NOMO-1 treated with dmso at 0.1 percent for 144 hours (cell line): ENCODE measurements at regions not wholly inside any gene's neighbourhood (a gene's known extent, or its start where the extent isn't known, plus 50 kb on each side); places are given as distances from the start of the nearest gene placed in this dataset.
"Not testable (repeated sequence)": the region's sequence is repeated elsewhere in the genome, so short reads cannot be mapped to it uniquely, and the experiment has no call there.

Experiments
- DNase-seq: peaks from one replicate; lab custom pipeline; 2025; ENCODE audit not compliant: unreplicated experiment; lab: John Stamatoyannopoulos, UW

DNA sequence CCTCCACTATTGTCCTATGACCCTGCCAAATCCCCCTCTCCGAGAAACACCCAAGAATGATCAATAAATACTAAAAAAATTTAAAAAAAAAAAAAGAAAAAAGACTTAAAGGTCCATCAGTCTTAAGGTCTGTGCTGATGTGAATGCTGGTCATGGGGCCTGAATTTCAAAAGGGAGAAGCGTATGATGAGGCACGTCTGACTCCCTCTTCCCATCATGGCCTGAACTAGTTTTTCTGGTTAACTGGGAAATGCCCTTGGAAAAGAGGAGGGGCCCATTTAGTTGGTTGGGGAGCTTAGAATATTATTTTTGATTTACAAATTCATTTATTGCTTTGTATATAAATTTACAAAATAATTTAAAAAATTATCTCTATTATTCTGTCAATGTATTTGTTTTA lies 291.0 kb upstream of the CDH19 start:
- DNase-seq: no peak

DNA sequence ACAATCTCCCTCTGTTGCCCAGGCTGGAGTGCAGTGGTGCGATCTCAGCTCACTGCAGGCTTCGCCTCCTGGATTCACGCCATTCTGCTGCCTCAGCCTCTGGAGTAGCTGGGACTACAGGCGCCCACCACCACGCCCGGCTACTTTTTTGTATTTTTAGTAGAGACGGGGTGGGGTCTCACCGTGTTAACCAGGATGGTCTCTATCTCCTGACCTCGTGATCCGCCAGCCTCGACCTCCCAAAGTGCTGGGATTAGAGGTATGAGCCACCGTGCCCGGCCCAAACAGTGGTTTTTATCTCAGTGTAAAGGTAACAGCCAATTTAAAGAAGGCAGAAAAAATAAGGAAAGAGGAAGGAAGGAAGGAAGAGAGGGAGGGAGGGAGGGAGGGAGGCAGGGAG lies 288.5 kb upstream of the CDH19 start:
- DNase-seq: not testable (repeated sequence)

DNA sequence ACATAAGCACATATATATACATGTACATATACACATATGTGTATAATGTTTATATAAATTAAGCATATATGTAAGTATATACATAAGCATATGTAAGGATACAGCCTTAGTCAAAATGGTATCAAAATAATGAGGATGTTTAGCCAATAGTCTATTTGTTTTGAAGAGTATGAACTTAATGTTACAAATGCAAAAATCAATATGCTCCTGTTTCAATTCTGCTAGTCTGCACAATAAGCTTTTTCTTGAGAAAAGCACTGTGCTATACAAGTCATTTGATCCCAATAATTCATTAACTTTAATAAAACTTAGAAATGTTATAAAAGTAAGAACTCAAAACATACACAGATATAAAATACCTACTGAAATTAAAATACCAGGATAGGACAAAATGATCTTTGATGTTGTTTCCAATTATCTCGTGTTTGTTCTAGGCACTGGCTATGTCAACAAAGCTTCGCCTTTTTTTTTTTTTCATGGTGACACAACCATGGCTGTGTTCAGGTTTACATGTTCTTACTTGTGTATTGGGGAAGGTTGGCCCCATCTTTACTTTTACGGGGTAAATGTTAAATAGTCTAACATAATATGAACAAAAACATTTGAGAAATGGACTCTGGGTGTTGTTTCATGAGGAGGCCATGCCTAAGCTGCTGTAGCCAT lies 271.1 kb upstream of the CDH19 start:
- DNase-seq: no peak

DNA sequence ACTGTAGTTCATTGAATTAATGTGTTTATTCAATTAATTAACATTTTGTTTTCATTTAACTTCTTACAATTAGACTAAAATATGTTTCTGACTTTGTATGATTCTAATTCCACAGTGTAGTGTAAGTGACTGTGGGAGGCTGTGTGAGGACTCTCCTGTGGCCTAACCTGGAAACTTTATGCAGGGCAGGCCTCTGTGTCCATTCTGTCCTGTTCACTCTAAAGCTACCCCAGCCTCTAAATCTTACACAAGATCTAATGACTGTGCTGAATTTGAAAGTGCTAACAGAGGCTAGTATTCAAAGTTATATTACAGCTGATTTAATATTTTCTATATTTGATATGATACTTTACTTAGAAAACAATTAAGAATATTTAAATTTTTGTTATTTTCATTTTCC lies 270.5 kb upstream of the CDH19 start:
- DNase-seq: no peak

DNA sequence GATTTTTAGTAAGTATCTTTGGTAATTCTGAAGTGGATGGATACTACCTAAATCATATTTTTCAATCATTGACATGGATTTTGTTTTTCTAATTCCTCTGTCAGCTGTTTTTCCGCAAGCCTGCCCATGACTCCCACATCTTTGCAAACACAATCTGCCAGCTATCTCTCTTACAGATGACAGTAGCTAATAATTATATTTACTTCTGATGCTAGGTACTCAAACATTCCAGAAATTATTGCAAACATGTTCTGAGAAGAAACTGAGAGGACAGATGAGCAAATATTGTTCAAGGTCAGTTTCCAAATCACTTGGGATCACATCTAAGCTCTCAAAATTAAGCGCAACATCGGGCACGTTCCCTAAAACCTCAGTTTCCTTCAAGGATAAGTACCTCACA lies 270.0 kb upstream of the CDH19 start:
- no peak for DNase-seq

DNA sequence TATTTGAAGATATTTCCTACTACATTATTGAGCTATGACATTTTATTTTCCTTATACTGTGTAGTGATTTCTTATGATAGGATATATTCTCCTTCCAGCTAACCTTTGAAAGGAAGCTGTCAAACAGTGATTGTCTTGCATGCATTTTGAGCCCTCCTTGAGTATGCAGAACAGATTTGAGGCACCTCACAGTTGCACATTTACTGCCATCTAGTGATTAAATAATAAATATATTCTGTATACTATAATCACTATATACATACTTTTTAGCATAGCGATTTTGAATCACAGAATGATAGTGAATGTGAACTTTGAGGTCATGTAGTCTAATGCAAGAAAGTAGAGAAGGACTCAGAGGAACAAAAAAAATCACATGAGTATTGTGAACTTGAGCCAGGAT lies 268.4 kb upstream of the CDH19 start:
- no peak for DNase-seq

DNA sequence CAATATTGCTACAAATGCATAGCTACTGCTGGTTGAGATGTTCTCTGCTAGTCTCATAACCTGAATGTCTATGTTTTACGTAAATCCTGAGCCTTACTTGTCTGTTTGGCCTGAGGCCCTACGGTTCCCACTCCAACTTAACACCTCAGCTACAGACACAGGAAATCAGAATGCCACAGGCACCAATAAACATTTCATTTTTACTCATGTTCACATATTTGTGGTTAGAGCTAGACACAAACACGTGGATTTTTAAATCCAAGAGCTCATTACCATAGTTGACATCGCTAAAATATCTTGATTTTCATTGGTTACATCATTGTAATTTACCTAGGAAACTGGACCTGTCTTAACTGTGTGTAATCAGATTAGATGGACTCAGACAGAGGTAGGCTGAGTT lies 263.8 kb upstream of the CDH19 start:
- no peak for DNase-seq

DNA sequence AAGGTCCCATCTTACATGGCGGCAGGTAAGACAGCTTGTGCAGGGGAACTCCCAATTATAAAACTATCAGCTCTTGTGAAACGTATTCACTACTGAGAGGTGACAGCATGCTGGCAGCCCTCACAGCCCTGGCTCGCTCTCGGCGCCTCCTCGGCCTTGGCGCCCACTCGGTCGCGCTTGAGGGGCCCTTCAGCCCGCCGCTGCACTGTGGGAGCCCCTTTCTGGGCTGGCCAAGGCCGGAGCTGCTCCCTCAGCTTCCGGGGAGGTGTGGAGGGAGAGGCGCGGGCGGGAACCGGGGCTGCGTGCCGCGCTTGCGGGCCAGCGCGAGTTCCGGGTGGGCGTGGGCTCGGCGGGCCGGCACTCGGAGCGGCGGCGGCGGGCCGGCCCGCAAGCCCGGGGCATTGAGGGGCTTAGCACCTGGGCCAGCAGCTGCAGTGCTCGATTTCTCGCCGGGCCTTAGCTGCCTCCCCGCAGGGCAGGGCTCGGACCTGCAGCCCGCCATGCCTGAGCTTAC lies 262.6 kb upstream of the CDH19 start:
- not testable (repeated sequence) for DNase-seq

DNA sequence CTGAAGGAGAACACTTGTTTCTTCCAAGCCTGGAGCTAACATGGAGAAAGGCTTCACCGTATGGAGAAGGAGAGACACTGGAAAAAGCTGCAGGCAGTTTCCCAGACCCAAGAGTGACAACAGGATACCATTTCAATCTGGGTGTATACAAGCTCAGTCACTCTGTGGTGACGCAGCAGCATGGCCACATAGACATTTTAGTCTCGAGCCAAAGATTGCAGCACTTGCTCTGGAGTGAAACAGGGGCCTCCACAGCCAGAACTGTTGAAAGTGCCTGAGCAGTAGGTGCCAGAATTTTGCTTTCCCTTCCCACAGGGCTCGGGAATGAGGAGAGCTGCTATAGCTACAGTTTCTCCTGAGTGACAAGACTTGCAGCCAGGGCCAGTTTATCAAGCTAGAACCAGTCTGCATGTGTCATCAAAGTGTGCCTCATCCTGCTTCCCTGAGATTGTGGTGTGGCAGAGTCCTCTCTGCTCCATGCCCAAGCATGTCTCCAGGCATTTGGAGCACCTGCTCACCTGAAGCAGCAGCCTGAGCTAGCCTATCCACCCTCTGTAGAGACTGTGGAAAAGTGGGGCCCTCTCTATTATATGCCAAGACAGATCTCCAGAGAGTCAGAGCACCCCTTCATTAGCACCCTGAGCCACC lies 234.6 kb upstream of the CDH19 start:
- no peak for DNase-seq

DNA sequence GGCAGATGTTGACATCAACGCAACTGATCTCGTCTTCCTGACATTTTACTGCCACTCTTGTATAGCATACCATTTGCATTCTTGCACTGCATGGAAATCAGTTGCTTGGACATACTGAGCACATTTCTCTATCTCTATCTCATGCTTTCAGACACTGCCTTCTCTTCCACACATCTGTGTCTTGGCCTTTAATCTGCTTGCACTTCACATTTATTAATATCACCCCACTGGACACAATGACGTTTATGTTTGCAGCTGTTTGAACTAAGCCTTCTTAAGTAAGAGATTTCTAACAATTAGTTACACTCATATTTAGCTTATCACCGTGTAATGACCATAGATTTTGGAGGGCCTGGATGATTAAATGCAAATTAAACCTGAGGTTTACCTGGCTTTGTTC lies 229.8 kb upstream of the CDH19 start:
- no peak for DNase-seq

DNA sequence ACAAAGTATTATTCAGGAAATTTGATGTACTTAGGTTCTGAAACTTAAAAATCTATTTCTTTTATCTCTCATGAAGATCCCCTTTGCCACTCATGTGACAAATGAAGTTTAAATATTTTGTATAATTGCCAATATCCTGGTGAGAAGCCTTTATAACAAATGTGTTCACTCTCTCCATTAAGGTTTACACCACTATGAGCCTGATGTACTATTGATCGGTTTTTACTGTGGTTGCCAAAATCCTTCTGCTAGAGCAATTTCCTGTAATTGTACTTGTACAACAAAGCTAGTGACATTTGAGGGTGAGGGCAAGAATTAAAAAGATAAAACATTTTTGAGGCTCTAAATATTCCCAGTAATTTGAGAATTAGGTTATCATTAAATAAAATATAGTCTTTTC lies 222.3 kb upstream of the CDH19 start:
- DNase-seq: no peak

DNA sequence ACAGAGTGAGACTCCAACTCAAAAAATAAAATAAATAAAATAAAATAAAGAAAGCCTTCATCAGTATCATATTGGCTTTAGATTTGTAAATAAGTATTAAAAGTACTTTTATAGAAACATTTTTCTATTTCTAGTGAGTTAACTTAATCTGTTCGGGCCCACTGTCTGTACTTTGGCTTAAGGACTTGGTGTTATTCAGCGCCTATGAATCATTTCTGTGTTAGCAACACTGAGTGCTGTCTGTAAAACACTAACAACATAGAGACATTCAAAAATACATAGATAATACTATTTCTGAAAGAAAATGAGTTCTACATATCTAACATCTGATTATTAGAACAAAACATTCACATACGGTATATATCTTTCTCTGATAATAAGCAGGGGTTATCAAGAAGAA lies 221.5 kb upstream of the CDH19 start:
- no peak for DNase-seq

DNA sequence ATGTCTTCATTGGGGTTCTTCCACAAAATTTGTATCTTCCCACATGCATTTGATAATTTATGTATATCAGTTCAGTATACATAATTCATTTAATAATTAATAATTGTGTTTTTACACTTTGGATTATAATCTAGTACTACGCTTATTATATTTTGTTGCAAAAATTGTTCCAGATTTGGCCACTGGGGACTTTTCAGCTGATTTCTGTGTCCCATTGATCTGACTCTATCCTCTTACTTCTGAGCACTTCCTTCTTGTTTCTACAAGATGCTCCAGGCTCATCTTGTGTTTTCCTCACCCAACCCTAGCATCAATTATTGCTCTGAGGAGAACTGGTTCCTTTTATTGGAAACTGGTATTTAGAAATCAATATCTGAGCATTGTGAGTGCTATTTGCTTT lies 215.3 kb upstream of the CDH19 start:
- no peak for DNase-seq

DNA sequence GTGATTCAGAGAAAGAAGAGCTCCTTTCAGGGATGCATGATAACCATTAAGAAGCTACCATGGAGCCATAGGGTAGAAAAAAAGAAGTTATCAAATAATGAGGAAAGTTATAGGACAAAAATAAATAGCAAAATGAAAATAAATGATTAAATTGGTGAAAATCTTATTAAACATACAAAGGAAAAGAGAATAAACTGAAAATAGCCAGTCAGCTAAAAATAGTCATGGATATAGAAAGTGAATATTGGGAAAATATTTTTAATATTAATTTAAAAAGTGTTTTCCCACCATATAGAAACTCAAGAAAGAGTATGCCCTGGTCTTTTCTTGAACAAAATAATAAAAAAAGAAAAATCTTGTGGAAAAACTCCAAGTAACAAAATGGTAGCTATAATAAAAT lies 209.2 kb upstream of the CDH19 start:
- no peak for DNase-seq

DNA sequence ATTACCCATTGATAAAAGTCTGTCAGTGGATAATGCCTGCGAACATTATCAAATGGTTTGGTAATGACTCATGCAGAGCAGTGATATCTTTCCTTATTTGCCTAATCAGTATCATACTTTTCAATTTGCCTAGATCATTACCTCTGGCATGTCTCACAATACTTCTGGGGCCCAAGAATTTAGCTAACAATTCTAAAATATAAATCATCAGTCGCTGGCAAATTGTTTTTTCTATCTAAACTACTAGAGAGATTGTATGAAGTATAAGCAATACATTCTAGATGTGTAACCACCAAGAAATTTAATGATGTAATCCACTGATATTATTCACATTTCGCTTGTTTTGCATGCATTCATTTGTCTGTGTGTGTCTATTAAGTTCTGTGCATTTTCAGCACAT lies 191.2 kb upstream of the CDH19 start:
- no peak for DNase-seq

DNA sequence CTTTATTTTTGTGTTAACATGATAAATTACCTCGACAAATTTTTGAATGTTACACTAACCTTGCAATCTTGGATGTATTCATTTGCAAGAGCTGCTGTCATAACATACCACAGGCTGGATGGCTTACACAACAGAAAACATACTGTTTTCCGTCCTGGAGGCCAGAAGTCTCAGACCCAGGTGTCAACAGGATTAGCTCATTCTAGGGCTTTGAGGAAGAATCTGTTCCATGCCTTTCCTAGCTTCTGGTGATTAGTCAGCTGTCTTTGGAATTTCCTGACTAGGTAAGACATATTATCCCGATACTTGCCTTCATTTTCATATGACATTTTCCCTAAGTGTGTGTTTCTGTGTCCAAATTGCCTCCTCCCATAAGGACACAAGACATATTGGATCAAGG lies 188.6 kb upstream of the CDH19 start:
- DNase-seq: no peak

DNA sequence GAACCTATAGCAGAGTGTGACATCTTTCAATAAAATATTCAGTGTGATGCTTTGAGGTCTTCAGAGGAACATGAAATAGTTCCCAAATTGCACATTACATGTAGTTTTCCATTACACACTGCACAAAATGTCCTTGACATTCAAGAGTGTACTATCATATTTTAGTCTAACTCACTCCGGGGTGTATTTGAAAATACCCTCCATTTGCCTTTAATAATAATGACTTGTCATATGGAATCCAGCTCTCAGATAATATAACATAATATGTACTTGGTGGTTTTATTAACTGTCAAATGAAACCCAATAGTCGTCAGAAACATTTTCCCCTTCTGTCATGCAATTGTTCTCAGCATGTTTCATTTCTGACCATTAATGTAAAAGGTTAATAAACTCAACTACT lies 176.7 kb upstream of the CDH19 start:
- DNase-seq: no peak

DNA sequence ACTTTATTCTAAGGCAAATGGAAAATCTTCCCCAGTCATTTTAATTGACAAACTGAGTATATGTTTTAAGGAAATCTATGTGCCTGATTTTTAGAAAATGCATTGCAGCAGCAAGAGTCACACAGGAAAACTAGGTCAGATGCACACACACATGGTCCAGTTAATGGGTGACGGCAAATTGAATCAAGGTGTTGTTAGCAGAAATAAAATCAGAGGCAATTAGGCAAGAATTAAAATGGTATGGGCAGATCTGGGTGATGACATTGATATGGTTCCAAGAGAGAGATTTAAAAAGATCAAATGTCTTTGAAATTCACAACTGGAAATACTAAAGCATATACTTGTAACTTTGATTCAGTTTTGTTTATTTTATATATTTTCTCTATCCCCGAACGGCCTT lies 174.2 kb upstream of the CDH19 start:
- no peak for DNase-seq

DNA sequence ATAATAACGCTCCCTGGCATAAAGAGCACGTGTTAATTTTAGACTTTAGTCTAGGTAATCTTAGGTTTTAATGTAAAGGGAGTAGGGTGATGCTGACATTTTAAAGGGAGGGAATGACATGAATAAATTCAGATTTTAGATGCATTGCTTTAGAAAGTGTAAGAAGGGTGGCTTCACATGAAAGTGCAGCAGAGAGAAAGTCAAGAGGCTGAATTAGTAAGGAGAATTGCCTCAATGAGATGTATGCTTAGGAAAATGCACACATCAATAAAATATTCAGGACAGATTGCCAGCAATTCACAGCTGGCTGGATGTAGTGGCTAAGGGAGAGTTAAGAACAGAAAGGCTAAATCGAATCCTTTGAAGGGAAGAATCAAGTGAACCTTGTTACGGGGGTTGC lies 165.5 kb upstream of the CDH19 start:
- no peak for DNase-seq

DNA sequence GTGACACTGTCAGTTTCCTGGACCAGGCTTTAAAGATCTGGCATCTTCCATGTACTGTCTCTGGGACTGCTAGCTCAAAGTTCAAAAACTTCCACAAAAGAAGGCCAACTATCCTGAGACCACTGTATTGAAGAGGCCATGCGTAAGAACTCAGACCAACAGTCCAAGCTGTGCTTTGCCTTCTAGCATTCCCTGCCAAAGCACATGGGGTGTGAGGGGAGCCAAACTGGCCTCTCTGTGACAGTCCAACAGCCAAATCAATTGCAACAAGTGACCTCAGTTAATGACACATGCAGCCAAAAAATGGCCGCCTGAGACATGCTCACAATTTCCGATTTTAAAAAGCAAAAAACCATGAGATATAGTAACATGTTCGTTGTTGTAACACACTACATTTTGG lies 160.3 kb upstream of the CDH19 start:
- DNase-seq: no peak

DNA sequence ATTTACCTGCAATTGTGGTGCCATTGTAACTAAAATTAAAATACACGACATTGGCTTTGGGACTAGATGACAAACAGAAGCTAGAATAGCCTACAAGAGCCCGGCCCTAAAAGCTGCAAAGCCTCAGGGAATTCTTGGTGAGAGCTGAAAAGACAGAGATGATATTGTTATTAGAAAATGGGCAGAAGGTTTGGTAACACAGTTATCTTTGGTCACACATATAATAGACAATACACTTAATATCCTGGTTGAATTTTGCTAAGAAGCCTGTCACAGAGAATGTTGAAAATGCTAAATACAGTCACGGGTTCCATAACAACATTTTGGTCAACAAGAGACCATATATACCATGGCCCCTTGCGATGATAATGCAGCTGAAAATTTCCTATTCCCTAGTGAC lies 157.3 kb upstream of the CDH19 start:
- no peak for DNase-seq

DNA sequence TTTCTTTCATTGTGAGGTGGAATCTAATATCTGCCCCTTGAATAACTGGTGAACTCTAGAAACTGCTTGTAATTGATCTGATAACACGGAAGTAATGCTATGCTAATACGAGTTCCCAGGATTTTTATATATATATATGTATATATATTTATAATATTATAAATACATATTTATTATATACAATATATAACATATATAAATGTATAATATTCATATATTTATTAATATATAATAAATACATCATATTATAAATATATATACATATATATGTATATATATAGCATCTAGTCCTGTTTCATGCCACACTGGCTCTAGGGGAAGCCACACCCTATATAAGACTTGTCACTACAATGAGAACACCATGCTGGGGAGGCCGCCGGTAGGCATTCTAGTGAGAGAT lies 156.7 kb upstream of the CDH19 start:
- DNase-seq: no peak
